ENCODE measurements at regions not wholly inside any gene's neighbourhood (a gene's known extent, or its start where the extent isn't known, plus 50 kb on each side); places are given as distances from the start of the nearest gene placed in this dataset.

DNA sequence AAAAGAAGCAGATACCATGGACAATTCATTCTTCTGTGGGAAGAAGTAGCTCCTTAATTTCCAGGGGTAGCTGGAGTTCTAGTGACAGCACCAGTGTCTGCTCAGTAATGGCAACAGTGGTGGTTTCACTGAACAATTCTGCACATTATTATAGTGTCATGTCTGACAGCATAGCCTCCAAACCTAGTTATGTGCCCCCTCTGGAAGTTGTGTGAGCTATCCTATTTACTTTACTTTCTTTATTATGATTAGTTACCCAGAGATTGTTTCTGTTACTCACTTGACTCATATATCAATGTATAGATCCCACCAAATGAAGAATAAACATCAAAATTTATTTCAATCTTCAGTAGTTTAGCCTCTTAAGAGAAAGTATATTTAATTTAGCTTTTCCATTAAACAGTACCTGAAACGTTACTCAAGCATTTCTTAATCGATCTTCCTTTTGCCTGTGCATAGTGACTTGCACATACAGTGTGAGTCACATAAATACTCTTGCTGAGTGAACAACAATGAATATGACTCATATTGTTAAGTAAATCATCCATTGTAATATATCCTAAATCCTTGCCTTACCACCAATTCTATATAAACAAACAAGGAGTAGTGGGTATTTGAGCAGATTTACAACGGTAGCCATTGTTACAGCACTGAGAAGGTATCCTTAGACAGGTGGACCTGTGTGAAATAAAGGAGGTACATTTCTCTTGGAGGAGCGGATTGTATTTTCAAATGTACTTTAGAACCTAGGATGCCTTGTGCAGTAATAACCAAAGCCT, 534.7 kb downstream of the ANKRD50 start:
- DNase-seq (ENCODE audit: low read depth in 2 of 2), result no peak

DNA sequence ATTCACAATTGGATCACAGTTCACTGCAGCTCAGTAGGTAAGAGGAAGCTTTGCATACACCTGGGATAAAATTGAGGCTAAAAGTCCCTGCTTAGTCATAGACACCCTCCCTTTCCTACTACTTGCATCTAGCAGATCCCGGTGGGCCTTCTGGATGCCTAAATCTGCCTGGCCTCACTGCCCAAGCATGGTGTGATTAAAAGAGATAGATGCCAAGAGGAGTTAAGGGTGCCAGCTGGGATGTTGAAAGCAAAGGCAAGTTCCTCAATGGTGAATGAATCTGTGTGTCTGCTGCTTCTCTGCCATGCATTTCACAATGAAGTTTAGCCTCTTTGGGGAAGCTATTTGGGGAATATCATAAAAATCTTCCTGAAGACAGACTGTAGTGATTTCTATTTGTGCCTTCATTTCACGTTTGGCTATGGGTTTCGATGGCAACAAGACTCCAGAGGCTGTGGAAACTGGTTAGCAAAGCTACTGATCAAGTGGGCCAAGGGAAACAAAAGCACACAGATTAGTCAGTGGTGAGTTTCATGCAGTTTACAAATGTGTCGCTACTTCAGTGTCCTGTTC, 534.0 kb downstream of the ANKRD50 start:
- DNase-seq (ENCODE audit: low read depth in 2 of 2), result no peak

DNA sequence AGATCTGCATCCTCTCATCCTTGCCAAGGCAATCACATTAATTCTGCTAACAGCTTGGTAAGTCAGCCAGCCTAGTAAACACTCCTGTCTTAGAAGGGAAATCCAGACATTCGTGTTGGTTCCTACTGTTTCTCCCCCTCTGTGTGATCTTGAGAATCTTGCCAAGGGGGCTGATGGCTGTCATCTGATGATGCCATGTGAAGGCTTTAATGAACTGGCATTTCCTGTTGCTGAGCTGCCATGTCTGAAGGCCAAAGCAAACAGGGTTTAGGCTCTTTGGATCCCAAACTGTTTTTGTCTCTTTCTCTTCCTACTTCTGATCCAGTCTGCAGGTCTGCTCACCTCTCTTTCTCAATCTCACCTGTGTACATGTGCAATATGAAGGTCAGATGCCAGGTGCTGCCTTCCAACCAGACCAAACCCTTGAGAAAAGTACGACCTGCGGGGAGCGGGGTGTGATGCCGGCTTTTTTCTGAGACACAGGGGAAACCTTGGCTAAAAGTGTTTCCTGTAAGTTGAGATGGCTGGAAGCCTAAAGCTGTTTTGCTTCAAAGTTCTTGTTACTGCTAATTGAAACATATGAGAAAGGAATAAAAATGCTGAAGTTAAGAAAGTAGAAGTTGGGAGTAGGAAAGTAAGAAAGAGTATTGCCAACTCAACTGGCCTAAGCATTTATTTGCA, 532.9 kb downstream of the ANKRD50 start:
- no peak for DNase-seq (ENCODE audit: low read depth in 2 of 2)

DNA sequence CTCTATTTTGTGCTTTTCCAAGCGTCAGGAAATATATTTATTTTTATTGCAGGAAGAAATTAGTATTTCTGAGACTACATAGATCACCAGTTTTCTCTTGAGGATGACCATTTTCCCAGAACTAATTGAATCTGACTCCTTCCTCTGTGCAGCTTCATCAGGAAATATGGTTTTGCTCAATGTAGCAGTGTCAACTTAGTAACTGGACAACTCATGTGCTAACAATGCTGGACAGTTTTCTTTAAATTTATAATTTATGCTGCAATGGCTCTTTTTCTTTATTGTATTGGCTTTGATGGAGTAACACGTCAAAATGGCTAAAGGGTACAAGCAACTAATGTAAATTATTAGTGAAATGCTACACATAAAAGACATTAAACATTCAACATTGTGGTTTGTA, 531.5 kb downstream of the ANKRD50 start:
- no peak for DNase-seq (ENCODE audit: low read depth in 2 of 2)

- DNase-seq (ENCODE audit: low read depth in 2 of 2), result no peak
These were observed 529.3 kb downstream of the ANKRD50 start for GRCh38 chr4:124183231-124183630.

- no peak for DNase-seq (ENCODE audit: low read depth in 2 of 2)
These were observed 528.6 kb downstream of the ANKRD50 start for GRCh38 chr4:124183926-124184325.

DNA sequence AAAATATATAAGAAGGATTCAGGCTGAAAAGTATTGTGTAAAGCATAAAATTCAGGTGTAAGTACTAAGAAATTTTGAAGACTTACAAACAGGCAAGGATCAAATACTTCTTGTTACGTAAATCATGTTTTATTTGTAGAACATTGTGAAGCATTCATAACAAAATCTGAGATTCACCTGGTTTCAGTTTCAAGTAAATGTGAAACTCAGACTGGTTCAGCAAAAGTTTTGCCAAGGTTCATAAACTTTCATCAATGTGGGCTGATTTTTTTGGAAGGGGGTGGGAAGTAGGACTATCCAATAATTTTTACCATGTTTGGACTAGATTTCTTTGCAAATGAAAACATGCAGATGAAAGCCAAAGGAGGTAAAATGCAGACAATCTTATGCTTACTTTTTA, 527.7 kb downstream of the ANKRD50 start:
- no peak for DNase-seq (ENCODE audit: low read depth in 2 of 2)

DNA sequence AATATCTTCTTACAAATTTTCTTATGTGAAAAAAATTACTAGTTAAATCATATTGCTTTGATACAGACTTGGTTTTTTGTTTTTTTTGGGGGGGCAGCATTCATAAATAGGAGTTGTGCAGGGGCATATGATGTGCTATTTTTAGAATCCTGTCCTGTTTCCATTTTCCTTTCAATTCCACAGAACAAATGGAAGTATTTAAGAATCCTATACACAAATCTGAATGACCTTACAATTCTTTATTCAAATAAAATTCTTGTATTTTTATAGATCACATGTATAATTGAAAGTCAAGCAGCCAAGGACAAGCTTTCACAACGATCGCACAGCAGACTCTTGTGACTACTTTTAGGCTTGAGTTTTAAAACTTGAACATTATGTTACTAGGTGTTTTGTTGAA, 523.9 kb downstream of the ANKRD50 start:
- no peak for DNase-seq (ENCODE audit: low read depth in 2 of 2)

GRCh38 chr4:124189545-124189944, 523.0 kb downstream of the ANKRD50 start:
- DNase-seq (ENCODE audit: low read depth in 2 of 2), result no peak

DNA sequence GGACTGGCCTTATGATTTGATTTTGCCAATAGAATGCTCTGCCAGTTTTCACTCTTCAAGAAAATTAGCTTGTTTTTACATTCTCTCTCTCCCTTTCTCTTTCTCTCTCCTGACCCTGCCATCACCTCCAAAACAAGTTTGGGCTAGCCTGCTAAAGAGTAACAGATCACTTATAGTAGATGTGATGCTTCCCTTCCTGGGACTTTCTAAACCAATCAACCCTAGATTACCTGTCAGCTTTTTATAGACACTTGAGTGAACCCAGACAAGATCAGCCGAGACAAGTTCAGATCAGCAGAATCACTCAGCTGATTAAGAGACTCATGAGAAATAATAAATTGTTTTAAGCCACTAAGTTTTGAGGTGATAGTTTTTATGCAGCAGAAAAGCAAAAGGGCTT, 521.2 kb downstream of the ANKRD50 start:
- DNase-seq (ENCODE audit: low read depth in 2 of 2), result no peak

GRCh38 chr4:124192544-124192943, 520.0 kb downstream of the ANKRD50 start:
- no peak for DNase-seq (ENCODE audit: low read depth in 2 of 2)

DNA sequence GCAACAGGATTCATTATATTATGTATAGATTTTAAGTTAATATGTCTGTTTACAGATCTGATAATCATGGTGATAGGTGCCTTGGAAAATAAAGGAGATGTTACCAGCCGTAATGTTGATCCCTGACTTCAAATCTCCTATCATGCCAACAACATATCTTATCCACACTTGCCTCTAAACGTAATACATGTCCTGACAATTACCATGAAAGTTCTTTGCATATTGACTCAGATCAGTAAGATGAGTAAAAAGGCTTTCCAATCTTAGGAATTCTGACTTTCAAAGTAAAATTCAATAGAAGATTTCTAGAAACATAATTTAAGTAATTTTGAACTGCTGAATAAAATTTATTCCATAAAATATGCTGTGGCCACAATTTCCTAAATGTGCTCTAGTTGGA, 513.3 kb downstream of the ANKRD50 start:
- DNase-seq (ENCODE audit: low read depth in 2 of 2), result no peak

DNA sequence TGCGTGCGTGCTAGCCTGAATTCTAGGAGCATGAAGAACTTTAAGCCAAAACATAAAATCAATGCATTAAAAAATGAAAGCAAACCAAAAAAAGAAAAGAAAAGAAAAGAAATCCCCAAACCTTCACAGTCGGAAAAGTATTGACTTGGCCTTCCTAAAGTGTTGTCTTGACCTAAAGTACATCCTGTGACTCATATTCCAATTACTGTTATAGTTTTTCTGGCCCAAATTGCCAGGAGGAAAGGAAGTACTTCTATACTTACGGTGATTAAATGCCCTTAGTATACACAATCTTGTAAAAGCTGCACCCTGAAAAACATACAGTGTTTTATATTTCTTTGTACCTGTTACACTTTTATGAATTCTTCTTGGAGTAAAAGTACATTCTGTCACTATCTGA, 512.8 kb downstream of the ANKRD50 start:
- no peak for DNase-seq (ENCODE audit: low read depth in 2 of 2)

DNA sequence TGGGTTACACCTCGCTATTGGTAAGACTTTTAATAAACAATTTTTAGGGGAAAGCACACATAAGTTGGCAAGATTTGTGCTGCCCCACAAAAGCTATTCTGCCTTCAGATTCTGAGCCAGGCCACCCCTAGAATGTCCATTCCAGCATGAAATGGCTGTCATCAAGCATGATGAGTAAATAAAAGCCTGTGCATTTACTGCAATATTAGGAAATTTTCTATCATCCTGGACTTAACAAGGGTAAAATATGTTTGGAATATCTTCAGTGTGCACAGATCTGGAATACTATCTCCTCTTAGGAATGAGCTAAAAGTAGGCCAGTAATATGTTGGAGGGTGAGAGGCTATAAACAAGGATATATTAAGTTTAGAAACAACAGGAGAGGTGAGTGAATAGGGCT, 510.9 kb downstream of the ANKRD50 start:
- no peak for DNase-seq (ENCODE audit: low read depth in 2 of 2)

- no peak for DNase-seq (ENCODE audit: low read depth in 2 of 2)
These were observed 510.4 kb downstream of the ANKRD50 start for GRCh38 chr4:124202099-124202498.

- no peak for DNase-seq (ENCODE audit: low read depth in 2 of 2)
These were observed 508.8 kb downstream of the ANKRD50 start for GRCh38 chr4:124203613-124204238.

GRCh38 chr4:124206779-124207605, 505.5 kb downstream of the ANKRD50 start:
- DNase-seq (ENCODE audit: low read depth in 2 of 2), result no peak

GRCh38 chr4:124209211-124209610, 503.3 kb downstream of the ANKRD50 start:
- no peak for DNase-seq (ENCODE audit: low read depth in 2 of 2)

DNA sequence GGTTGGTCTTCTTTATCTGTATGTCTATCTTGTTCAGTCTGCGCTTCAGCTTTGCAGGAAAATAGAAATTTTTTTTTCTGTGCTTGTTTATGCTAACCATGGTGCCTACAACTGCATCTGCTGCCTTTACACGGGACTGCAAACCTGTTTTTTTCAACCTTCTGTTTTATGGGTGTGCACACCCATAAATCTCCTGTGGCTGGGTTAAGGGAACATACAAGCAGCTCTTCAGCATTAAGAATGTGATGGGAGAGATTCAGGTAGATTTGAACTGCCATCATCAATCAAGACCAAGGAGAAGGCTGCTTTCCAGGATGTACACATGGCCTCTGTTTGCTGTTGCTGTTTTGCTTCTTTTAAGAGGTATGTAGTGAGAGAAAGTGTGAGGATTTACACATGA, 502.9 kb downstream of the ANKRD50 start:
- DNase-seq (ENCODE audit: low read depth in 2 of 2), result no peak

DNA sequence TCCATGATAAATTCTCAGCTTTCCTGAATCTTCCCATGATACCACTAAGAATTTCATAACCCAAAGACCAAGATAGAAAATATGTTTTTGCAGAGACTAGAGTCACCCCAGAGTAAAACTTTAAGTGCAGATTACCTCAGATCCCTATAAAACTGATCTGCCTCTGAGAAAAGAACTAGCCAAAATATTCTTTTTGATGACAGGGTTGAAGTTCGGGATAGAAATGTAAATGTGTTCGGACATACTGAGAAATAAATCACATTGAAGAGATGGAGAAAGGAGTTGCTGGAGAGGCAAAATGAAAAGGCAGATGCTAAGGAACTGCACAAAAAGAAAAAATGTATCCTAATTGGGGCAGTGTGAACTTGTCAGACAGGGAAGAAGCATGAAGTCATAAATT, 501.8 kb downstream of the ANKRD50 start:
- DNase-seq (ENCODE audit: low read depth in 2 of 2), result no peak

DNA sequence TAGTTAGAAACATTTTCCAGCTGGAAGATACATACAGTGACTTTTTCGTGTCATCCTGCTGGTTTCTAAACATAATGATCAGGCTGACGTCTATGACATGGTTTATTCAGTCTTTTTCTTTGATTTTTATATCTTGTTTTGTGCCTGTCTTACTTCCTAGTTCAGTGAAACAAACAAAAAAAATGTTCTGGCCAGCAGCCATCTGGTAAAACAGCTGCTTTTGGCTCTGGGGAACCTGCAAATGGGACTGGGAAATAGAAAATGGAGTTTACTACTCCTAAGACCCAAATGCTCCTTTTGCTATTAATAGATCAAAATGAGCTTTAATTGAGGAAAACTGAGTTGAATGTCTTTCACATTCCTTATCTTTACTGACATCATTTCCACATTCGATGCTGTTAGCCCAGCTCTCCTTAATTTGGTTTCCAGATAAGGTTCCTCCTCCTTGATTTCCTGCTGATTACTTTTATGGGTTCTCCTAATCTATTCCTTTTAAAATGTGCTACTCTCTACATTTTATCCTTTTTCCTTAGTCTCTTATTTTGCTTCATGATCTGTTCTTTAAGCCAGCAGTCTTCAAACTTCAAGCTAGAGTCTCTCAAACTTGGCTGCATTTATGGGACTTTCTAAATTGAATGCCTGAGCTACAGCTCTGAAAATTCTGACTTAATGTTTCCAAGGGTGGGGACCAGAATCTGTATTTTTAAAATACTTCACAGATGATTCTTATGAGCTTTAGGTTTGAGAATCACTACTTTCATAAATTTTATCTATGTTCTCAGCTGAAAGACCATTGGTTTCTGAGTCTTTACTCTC, 499.5 kb downstream of the ANKRD50 start:
- no peak for DNase-seq (ENCODE audit: low read depth in 2 of 2)
